ENCODE measurements at regions not wholly inside any gene's neighbourhood (a gene's known extent, or its start where the extent isn't known, plus 50 kb on each side); places are given as distances from the start of the nearest gene placed in this dataset.

DNA sequence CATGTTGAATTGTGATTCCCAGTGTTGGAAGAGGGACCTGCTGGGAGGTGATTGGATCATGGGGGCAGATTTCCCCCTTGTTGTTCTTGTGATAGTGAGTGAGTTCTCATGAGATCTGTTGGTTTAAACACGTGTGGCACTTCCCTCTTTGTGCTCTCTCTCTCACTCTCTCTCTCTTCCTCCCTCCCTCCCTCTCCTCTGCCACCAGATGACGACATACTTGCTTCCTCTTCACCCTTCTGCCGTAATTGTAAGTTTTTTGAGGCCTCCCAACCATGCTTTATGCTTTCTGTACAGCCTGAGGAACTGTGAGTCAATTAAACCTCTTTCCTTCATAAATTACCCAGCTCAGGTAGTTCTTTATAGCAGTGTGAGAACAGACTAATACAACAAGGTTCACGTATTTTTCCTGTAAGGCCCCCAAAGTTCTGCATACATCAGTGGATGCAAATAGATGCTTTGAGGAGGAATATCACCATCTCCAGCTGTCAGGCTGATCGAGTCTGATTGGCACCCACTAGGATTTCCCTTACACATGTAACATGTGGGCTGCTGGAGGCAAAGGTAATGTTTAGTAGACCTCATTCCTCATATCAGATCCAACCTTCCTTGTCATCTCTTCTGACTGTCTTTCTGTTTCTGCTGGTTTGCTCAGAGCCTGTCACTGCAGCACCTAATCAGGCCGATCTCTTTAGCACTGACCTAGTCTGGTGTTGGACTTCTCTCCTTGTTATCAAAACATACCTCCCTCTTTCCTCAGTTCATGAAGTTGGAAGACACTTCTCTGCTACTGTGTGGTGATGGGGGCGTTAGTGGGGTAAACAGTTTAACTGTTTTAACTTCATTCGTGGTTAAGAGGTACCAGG, 54.3 kb upstream of the BACH2 start:
- DNase-seq (ENCODE audit: low read depth): no peak
- Histone ChIP-seq H3K4me3 (ENCODE audit: low read depth, low read length) (no peak overlapping the region), H3K27me3 (ENCODE audit: control insufficient read depth, insufficient read depth, low read length) (no peaks in the 10 kb centered on the region), H3K36me3 (ENCODE audit: control insufficient read depth, insufficient read depth, low read length) (no peaks in the 10 kb centered on the region)
- no peak for TF ChIP-seq CTCF (IDR thresholded peaks at IDR 0.05; ENCODE audit: insufficient read depth, low read length, poor library complexity, severe bottlenecking)

DNA sequence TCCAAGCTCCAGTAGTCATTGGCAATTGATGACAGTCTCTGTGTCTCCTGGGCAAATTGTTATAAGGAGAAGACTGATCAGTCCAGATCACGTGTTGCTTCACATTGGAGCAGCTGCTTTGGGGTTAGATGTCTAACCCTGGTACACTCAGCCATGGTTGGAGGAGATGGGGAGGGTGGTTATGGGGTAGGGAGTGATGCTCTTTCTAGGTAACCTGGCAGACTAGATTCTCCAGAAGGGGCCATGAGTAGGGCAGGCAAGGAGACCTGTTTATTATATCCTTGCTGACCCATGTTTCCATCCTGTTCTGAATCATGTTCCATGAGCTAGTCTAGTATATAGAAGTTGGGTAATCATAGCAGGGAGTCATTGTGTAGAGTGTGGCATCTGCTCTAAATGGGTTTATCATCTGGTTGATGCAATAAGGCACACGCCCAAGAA, 50.8 kb upstream of the BACH2 start:
- DNase-seq (ENCODE audit: low read depth): no peak
- Histone ChIP-seq H3K4me3 (ENCODE audit: low read depth, low read length) (no peak overlapping the region), H3K36me3 (ENCODE audit: control insufficient read depth, insufficient read depth, low read length) (no peaks in the 10 kb centered on the region), H3K27me3 (ENCODE audit: control insufficient read depth, insufficient read depth, low read length) (no peaks in the 10 kb centered on the region)
- no peak for TF ChIP-seq CTCF (IDR thresholded peaks at IDR 0.05; ENCODE audit: insufficient read depth, low read length, poor library complexity, severe bottlenecking)

GRCh38 chr6:90346729-90347128, 50.1 kb upstream of the BACH2 start:
- no peak overlapping the region for H3K4me3 ChIP-seq (ENCODE audit: low read depth, low read length)
- no peak for TF ChIP-seq CTCF (IDR thresholded peaks at IDR 0.05; ENCODE audit: insufficient read depth, low read length, poor library complexity, severe bottlenecking)
- no peaks in the 10 kb centered on the region for H3K36me3 ChIP-seq (ENCODE audit: control insufficient read depth, insufficient read depth, low read length)
- H3K27me3 ChIP-seq (ENCODE audit: control insufficient read depth, insufficient read depth, low read length): no peaks in the 10 kb centered on the region
- DNase-seq (ENCODE audit: low read depth): no peak

All from kidney epithelial cell (primary cell).